Breast epithelium (tissue), 3 donors: ENCODE measurements at regions not wholly inside any gene's neighbourhood (a gene's known extent, or its start where the extent isn't known, plus 50 kb on each side); places are given as distances from the start of the nearest gene placed in this dataset.

Source experiments
- CTCF ChIP-seq, 3 donors: fragments of 450-650 bp; IDR thresholded peaks; one replicate each; pipeline ENCODE4 v1.5.1; 2016 to 2017; ENCODE audit warnings: antibody characterized with exemption in 3 of 3, mild to moderate bottlenecking in 3 of 3, moderate library complexity in 3 of 3
- POLR2A ChIP-seq: fragments of 450-650 bp; IDR thresholded peaks from one replicate; pipeline ENCODE4 v1.6.1; 2016; ENCODE audit warnings: antibody characterized with exemption, mild to moderate bottlenecking, moderate library complexity
- POLR2AphosphoS5 ChIP-seq, 3 donors: sonication (generic); formaldehyde crosslinking; IDR thresholded peaks; one replicate each; pipeline ENCODE4 v1.6.1; 2017; ENCODE audit warnings: antibody characterized with exemption in 3 of 3

- TF ChIP-seq CTCF (IDR thresholded peaks at IDR 0.05) (no peak), POLR2AphosphoS5 (IDR thresholded peaks at IDR 0.05) (no peak), POLR2A (no peak)
Measured at GRCh38 chr12:20259786-20260185, 108.6 kb upstream of the PDE3A start.
